GM23338 (cell line): ENCODE measurements at regions not wholly inside any gene's neighbourhood (a gene's known extent, or its start where the extent isn't known, plus 50 kb on each side); places are given as distances from the start of the nearest gene placed in this dataset.

Experiments used
- ATAC-seq: fragments of 200-7000 bp; cut with Tn5 transposase; 3 replicates; pipeline ENCODE4 v1.9.1; 2020
- DNase-seq: peaks from one replicate; pipeline ENCODE4 v3.0.0-alpha.2; 2015; ENCODE audit warnings: low spot score
- H2AFZ ChIP-seq: fragments of 200-600 bp; sonication (generic); 2 replicates; pipeline ENCODE4 v1.8.0; 2016; ENCODE audit warnings: antibody characterized with exemption, mild to moderate bottlenecking, moderate library complexity
- H3F3A ChIP-seq: fragments of 200-600 bp; sonication (generic); replicated peaks from 2 replicates; pipeline ENCODE4 v1.8.0; 2017; ENCODE audit warnings: antibody characterized with exemption, mixed run types, low read depth
- H3K27ac ChIP-seq: fragments of 200-600 bp; sonication (generic); 2 replicates; pipeline ENCODE4 v1.6.1; 2016; ENCODE audit warnings: low read depth
- H3K27me3 ChIP-seq: fragments of 200-600 bp; sonication (generic); 2 replicates; pipeline ENCODE4 v1.8.0; 2016; ENCODE audit warnings: mild to moderate bottlenecking, mixed run types, moderate library complexity; ENCODE audit not compliant: insufficient read depth
- H3K36me3 ChIP-seq: fragments of 200-600 bp; sonication (generic); 2 replicates; pipeline ENCODE4 v1.8.0; 2016; ENCODE audit warnings: mild to moderate bottlenecking; ENCODE audit not compliant: insufficient read depth
- H3K4me1 ChIP-seq: fragments of 200-600 bp; sonication (generic); 2 replicates; pipeline ENCODE4 v1.8.0; 2016; ENCODE audit warnings: mild to moderate bottlenecking, moderate library complexity; ENCODE audit not compliant: insufficient read depth
- H3K4me2 ChIP-seq: fragments of 200-600 bp; sonication (generic); 2 replicates; pipeline ENCODE4 v1.7.1; 2017; ENCODE audit warnings: mixed run types
- H3K4me3 ChIP-seq: fragments of 200-600 bp; sonication (generic); 2 replicates; pipeline ENCODE4 v1.6.1; 2016; ENCODE audit warnings: mixed run types
- H3K79me2 ChIP-seq: fragments of 200-600 bp; sonication (generic); replicated peaks from 2 replicates; pipeline ENCODE4 v1.8.0; 2017; ENCODE audit warnings: mild to moderate bottlenecking; ENCODE audit not compliant: insufficient read depth
- H3K9me2 ChIP-seq: fragments of 200-600 bp; sonication (generic); 2 replicates; pipeline ENCODE4 v1.8.0; 2017; ENCODE audit not compliant: insufficient read depth
- H4K20me1 ChIP-seq: fragments of 200-600 bp; sonication (generic); replicated peaks from 2 replicates; pipeline ENCODE4 v1.8.0; 2017; ENCODE audit warnings: mild to moderate bottlenecking; ENCODE audit not compliant: insufficient read depth
- H3K27ac Mint-ChIP-seq: 2 replicates; pipeline ENCODE4 v1.8.0; 2020; ENCODE audit warnings: inconsistent platforms, mild to moderate bottlenecking, moderate library complexity, mixed read lengths
- H3K27me3 Mint-ChIP-seq: 3 replicates; pipeline ENCODE4 v1.8.0; 2022; ENCODE audit warnings: low read depth, mild to moderate bottlenecking, moderate library complexity, mixed read lengths, inconsistent platforms; ENCODE audit not compliant: insufficient read depth, poor library complexity
- H3K36me3 Mint-ChIP-seq: 3 replicates; pipeline ENCODE4 v1.8.0; 2021; ENCODE audit warnings: low read depth, mild to moderate bottlenecking, inconsistent platforms, moderate library complexity, mixed read lengths
- H3K4me1 Mint-ChIP-seq: 3 replicates; pipeline ENCODE4 v1.8.0; 2020; ENCODE audit warnings: mild to moderate bottlenecking, inconsistent platforms, mixed read lengths
- H3K4me3 Mint-ChIP-seq: 3 replicates; pipeline ENCODE4 v1.8.0; 2021; ENCODE audit warnings: moderate library complexity, mild to moderate bottlenecking, inconsistent platforms, mixed read lengths
- H3K9me3 Mint-ChIP-seq: 3 replicates; pipeline ENCODE4 v1.8.0; 2020; ENCODE audit warnings: moderate library complexity, mild to moderate bottlenecking, inconsistent platforms, mixed read lengths
- CREB1 ChIP-seq: fragments of 250-450 bp; sonication (Bioruptor Pico); IDR thresholded peaks from 2 replicates; pipeline ENCODE4 v1.5.0; 2020; ENCODE audit warnings: low read depth, mild to moderate bottlenecking, moderate library complexity
- CTCF ChIP-seq, 2 experiments: fragments of 200-600 bp in 1 of 2; sonication (generic) in 1 of 2; conservative IDR thresholded peaks; 2 replicates each; pipeline versions ENCODE4 v1.5.1 to v1.6.1; 2016 to 2017; ENCODE audit warnings: antibody characterized with exemption in 2 of 2, low read depth in 2 of 2, mild to moderate bottlenecking in 2 of 2, moderate library complexity in 1 of 2
- ETS1 ChIP-seq: IDR thresholded peaks from 2 replicates; pipeline ENCODE4 v1.6.1; 2016; ENCODE audit warnings: antibody characterized with exemption
- JUNB ChIP-seq: IDR thresholded peaks from one replicate; pipeline ENCODE4 v1.6.1; 2016; ENCODE audit warnings: antibody characterized with exemption; ENCODE audit not compliant: unreplicated experiment
- NANOG ChIP-seq: IDR thresholded peaks from 2 replicates; pipeline ENCODE4 v1.6.1; 2016; ENCODE audit warnings: antibody characterized with exemption, borderline replicate concordance
- POLR2AphosphoS5 ChIP-seq: IDR thresholded peaks from 2 replicates; pipeline ENCODE4 v1.6.1; 2016; ENCODE audit warnings: antibody characterized with exemption, low read depth
- STAT1 ChIP-seq: IDR thresholded peaks from one replicate; pipeline ENCODE4 v1.6.1; 2016; ENCODE audit warnings: antibody characterized with exemption; ENCODE audit not compliant: unreplicated experiment
- ZNF114 ChIP-seq: fragments of 250-450 bp; sonication (Bioruptor Pico); IDR thresholded peaks from 2 replicates; pipeline ENCODE4 v1.5.0; 2020; ENCODE audit warnings: mild to moderate bottlenecking, moderate library complexity
- ZNF331 ChIP-seq: fragments of 250-450 bp; sonication (Bioruptor Pico); IDR thresholded peaks from 2 replicates; pipeline ENCODE4 v1.5.0; 2020; ENCODE audit warnings: low read depth, mild to moderate bottlenecking, moderate library complexity
- ZNF462 ChIP-seq: fragments of 250-450 bp; sonication (Bioruptor Pico); IDR thresholded peaks from 2 replicates; pipeline ENCODE4 v1.5.0; 2020; ENCODE audit warnings: mild to moderate bottlenecking, moderate library complexity

- H4K20me1 ChIP-seq = no peaks in the 10 kb centered on the region
- H3K9me2 ChIP-seq = no peaks in the 10 kb centered on the region
- H3K4me3 ChIP-seq = no peak overlapping the region
- H3K36me3 ChIP-seq = no peaks in the 10 kb centered on the region
- TF ChIP-seq JUNB (no peak), NANOG (no peak)
- H2AFZ ChIP-seq = no peak overlapping the region
- H3K27me3 ChIP-seq = no peaks in the 10 kb centered on the region
- peaks cover 3% of the 10 kb centered on the region; the same call in 1 of the 3 replicates for H3K36me3 Mint-ChIP-seq
- H3K79me2 ChIP-seq = no peaks in the 10 kb centered on the region
- H3K27me3 Mint-ChIP-seq = peaks cover 2% of the 10 kb centered on the region
- DNase-seq (no peak), ATAC-seq (no peak)
- no peak overlapping the region for H3K4me3 Mint-ChIP-seq
- no peak overlapping the region for H3K27ac Mint-ChIP-seq
- H3K27ac ChIP-seq = no peak overlapping the region
- H3F3A ChIP-seq = no peaks in the 10 kb centered on the region
- H3K4me1 ChIP-seq = no peaks in the 10 kb centered on the region
- no peak overlapping the region for H3K4me2 ChIP-seq
- H3K4me1 Mint-ChIP-seq = no peaks in the 10 kb centered on the region
- no peaks in the 10 kb centered on the region; the same call in 2 of the 3 replicates for H3K9me3 Mint-ChIP-seq
Observed at GRCh38 chr3:104367000-104367399, 999.7 kb upstream of the ALCAM start.

- Histone ChIP-seq H3K79me2 (no peaks in the 10 kb centered on the region), H3K4me1 (no peaks in the 10 kb centered on the region), H3F3A (no peaks in the 10 kb centered on the region), H3K27ac (no peak overlapping the region), H3K4me2 (no peak overlapping the region), H3K9me2 (no peaks in the 10 kb centered on the region), H3K36me3 (no peaks in the 10 kb centered on the region), H3K4me3 (no peak overlapping the region), H3K27me3 (no peaks in the 10 kb centered on the region), H2AFZ (no peak overlapping the region), H4K20me1 (no peaks in the 10 kb centered on the region)
- ATAC-seq (no peak), DNase-seq (no peak)
- peaks cover 1% of the 10 kb centered on the region; the same call in 1 of the 3 replicates for H3K9me3 Mint-ChIP-seq
- H3K4me3 Mint-ChIP-seq = no peak overlapping the region
- H3K27me3 Mint-ChIP-seq = no peaks in the 10 kb centered on the region
- H3K27ac Mint-ChIP-seq = no peak overlapping the region; the same call in 1 of the 2 replicates
- no peaks in the 10 kb centered on the region for H3K4me1 Mint-ChIP-seq
- H3K36me3 Mint-ChIP-seq = no peaks in the 10 kb centered on the region
- TF ChIP-seq NANOG (no peak), ZNF331 (no peak), STAT1 (no peak), CTCF (conservative IDR thresholded peaks at IDR 0.05; ENCODE audit: low read depth in 2 of 2) (no peak), CREB1 (CRISPR knock-in tag) (no peak), POLR2AphosphoS5 (no peak), ZNF462 (no peak), ETS1 (no peak), ZNF114 (no peak)
Observed at GRCh38 chr3:104368760-104369159, 997.9 kb upstream of the ALCAM start.
